Osteocyte (in vitro differentiated cells): ENCODE measurements at regions not wholly inside any gene's neighbourhood (a gene's known extent, or its start where the extent isn't known, plus 50 kb on each side); places are given as distances from the start of the nearest gene placed in this dataset.

ENCODE experiments used
- DNase-seq: peaks from one replicate; pipeline ENCODE4 v3.0.0; 2021; ENCODE audit warnings: mixed read lengths; ENCODE audit not compliant: unreplicated experiment; ENCODE audit errors: extremely low spot score
- H3K27ac Mint-ChIP-seq: one replicate; pipeline ENCODE4 v1.8.0; 2021; ENCODE audit warnings: mild to moderate bottlenecking, mixed read lengths; ENCODE audit not compliant: unreplicated experiment
- H3K27me3 Mint-ChIP-seq: one replicate; pipeline ENCODE4 v1.8.0; 2021; ENCODE audit warnings: mixed read lengths; ENCODE audit not compliant: unreplicated experiment
- H3K36me3 Mint-ChIP-seq: one replicate; pipeline ENCODE4 v1.8.0; 2021; ENCODE audit warnings: mixed read lengths; ENCODE audit not compliant: unreplicated experiment
- H3K4me1 Mint-ChIP-seq: one replicate; pipeline ENCODE4 v1.8.0; 2021; ENCODE audit warnings: mixed read lengths; ENCODE audit not compliant: unreplicated experiment
- H3K4me3 Mint-ChIP-seq: one replicate; pipeline ENCODE4 v1.8.0; 2021; ENCODE audit warnings: mild to moderate bottlenecking, moderate library complexity, mixed read lengths; ENCODE audit not compliant: unreplicated experiment
- H3K9me3 Mint-ChIP-seq: one replicate; pipeline ENCODE4 v1.8.0; 2021; ENCODE audit warnings: mixed read lengths; ENCODE audit not compliant: unreplicated experiment
- CTCF ChIP-seq: fragments of 200-600 bp; sonication (generic); IDR thresholded peaks from 2 replicates; pipeline ENCODE4 v1.5.0; 2021; ENCODE audit warnings: antibody characterized with exemption, mild to moderate bottlenecking, moderate library complexity

- DNase-seq: no peak
- H3K27ac Mint-ChIP-seq: no peak overlapping the region
- H3K9me3 Mint-ChIP-seq: no peaks in the 10 kb centered on the region
- peaks cover 8% of the 10 kb centered on the region for H3K27me3 Mint-ChIP-seq
- no peak for TF ChIP-seq CTCF
- peaks cover 17% of the 10 kb centered on the region for H3K4me1 Mint-ChIP-seq
- H3K4me3 Mint-ChIP-seq: no peak overlapping the region
- no peaks in the 10 kb centered on the region for H3K36me3 Mint-ChIP-seq
Observed at GRCh38 chr4:104393655-104394324, 100.9 kb downstream of the CXXC4 start.

- H3K27me3 Mint-ChIP-seq: no peaks in the 10 kb centered on the region
- DNase-seq: no peak
- H3K4me3 Mint-ChIP-seq: no peak overlapping the region
- H3K9me3 Mint-ChIP-seq: no peaks in the 10 kb centered on the region
- no peak overlapping the region for H3K27ac Mint-ChIP-seq
- H3K4me1 Mint-ChIP-seq: no peaks in the 10 kb centered on the region
- TF ChIP-seq CTCF: no peak
- no peaks in the 10 kb centered on the region for H3K36me3 Mint-ChIP-seq
Observed at GRCh38 chr4:104385713-104386112, 109.0 kb downstream of the CXXC4 start.

- TF ChIP-seq CTCF: no peak
- H3K27ac Mint-ChIP-seq: no peak overlapping the region
- H3K36me3 Mint-ChIP-seq: no peaks in the 10 kb centered on the region
- no peak overlapping the region for H3K4me3 Mint-ChIP-seq
- no peaks in the 10 kb centered on the region for H3K27me3 Mint-ChIP-seq
- peaks cover 6% of the 10 kb centered on the region for H3K9me3 Mint-ChIP-seq
- H3K4me1 Mint-ChIP-seq: no peaks in the 10 kb centered on the region
- DNase-seq: no peak
Observed at GRCh38 chr4:104382961-104383360, 111.7 kb downstream of the CXXC4 start.

- TF ChIP-seq CTCF: no peak
- no peaks in the 10 kb centered on the region for H3K36me3 Mint-ChIP-seq
- H3K4me1 Mint-ChIP-seq: no peaks in the 10 kb centered on the region
- H3K9me3 Mint-ChIP-seq: peaks cover 6% of the 10 kb centered on the region
- H3K27ac Mint-ChIP-seq: no peak overlapping the region
- H3K27me3 Mint-ChIP-seq: no peaks in the 10 kb centered on the region
- DNase-seq: no peak
- no peak overlapping the region for H3K4me3 Mint-ChIP-seq
Observed at GRCh38 chr4:104381729-104382128, 113.0 kb downstream of the CXXC4 start.

- H3K27ac Mint-ChIP-seq: no peak overlapping the region
- TF ChIP-seq CTCF: no peak
- no peaks in the 10 kb centered on the region for H3K27me3 Mint-ChIP-seq
- H3K4me3 Mint-ChIP-seq: no peak overlapping the region
- H3K36me3 Mint-ChIP-seq: no peaks in the 10 kb centered on the region
- DNase-seq: no peak
- no peaks in the 10 kb centered on the region for H3K9me3 Mint-ChIP-seq
- no peaks in the 10 kb centered on the region for H3K4me1 Mint-ChIP-seq
Observed at GRCh38 chr4:104365618-104366017, 129.1 kb downstream of the CXXC4 start.
